ENCODE measurements at regions not wholly inside any gene's neighbourhood (a gene's known extent, or its start where the extent isn't known, plus 50 kb on each side); places are given as distances from the start of the nearest gene placed in this dataset.

DNA sequence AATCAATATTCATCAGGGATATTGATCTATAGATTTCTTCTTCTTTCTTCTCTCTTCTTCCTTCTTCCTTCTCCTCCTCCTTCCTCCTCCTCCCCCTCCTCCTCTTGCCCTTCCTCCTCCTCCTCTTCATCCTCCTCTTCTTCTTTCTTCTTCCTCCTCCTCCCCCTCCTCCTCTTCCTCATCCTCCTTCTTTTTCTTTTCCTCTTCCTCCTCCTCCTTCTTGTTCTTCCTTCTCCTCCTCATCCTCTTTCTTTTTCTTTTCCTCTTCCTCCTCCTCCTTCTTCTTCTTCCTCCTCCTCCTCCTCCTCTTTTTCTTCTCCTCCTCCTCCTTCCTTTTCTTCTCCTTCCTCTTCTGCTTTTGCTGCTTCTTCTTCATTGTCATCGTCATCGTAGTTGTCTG lies 52.4 kb upstream of the SERINC1 start:
- TF ChIP-seq, protein P1, sequence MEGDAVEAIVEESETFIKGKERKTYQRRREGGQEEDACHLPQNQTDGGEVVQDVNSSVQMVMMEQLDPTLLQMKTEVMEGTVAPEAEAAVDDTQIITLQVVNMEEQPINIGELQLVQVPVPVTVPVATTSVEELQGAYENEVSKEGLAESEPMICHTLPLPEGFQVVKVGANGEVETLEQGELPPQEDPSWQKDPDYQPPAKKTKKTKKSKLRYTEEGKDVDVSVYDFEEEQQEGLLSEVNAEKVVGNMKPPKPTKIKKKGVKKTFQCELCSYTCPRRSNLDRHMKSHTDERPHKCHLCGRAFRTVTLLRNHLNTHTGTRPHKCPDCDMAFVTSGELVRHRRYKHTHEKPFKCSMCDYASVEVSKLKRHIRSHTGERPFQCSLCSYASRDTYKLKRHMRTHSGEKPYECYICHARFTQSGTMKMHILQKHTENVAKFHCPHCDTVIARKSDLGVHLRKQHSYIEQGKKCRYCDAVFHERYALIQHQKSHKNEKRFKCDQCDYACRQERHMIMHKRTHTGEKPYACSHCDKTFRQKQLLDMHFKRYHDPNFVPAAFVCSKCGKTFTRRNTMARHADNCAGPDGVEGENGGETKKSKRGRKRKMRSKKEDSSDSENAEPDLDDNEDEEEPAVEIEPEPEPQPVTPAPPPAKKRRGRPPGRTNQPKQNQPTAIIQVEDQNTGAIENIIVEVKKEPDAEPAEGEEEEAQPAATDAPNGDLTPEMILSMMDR (IDR thresholded peaks at IDR 0.05) = no peak
- TF ChIP-seq EP300 (IDR thresholded peaks at IDR 0.05) (no peak), POLR2A (IDR thresholded peaks at IDR 0.05) (no peak)

Data from sigmoid colon (tissue), 4 donors.